ENCODE measurements at regions not wholly inside any gene's neighbourhood (a gene's known extent, or its start where the extent isn't known, plus 50 kb on each side); places are given as distances from the start of the nearest gene placed in this dataset.

- Histone ChIP-seq H3K27ac (peak overlapping the region in 1 of 2 donors; percentile 64), H3K4me1 (ENCODE audit: insufficient read depth) (peaks cover 6% of the 10 kb centered on the region), H3K4me3 (no peak overlapping the region), H3K27me3 (no peaks in the 10 kb centered on the region), H3K36me3 (no peaks in the 10 kb centered on the region), H3K9me3 (no peaks in the 10 kb centered on the region)
- no peak for TF ChIP-seq EP300 (IDR thresholded peaks at IDR 0.05)
- TF ChIP-seq, protein P1, sequence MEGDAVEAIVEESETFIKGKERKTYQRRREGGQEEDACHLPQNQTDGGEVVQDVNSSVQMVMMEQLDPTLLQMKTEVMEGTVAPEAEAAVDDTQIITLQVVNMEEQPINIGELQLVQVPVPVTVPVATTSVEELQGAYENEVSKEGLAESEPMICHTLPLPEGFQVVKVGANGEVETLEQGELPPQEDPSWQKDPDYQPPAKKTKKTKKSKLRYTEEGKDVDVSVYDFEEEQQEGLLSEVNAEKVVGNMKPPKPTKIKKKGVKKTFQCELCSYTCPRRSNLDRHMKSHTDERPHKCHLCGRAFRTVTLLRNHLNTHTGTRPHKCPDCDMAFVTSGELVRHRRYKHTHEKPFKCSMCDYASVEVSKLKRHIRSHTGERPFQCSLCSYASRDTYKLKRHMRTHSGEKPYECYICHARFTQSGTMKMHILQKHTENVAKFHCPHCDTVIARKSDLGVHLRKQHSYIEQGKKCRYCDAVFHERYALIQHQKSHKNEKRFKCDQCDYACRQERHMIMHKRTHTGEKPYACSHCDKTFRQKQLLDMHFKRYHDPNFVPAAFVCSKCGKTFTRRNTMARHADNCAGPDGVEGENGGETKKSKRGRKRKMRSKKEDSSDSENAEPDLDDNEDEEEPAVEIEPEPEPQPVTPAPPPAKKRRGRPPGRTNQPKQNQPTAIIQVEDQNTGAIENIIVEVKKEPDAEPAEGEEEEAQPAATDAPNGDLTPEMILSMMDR (IDR thresholded peaks at IDR 0.05) = no peak
- TF ChIP-seq POLR2A (IDR thresholded peaks at IDR 0.05) = no peak
- WGBS, 3 donors = 17 to 26% (median 21%) methylated on average over 3 of the region's 3 CpGs
- intact Hi-C loops (cut with DNase I) = no loop called here
- DNase-seq = peak in 1 of 5 donors; percentile 19
These were observed 52.5 kb upstream of the STAM2 start for GRCh38 chr2:152227969-152228592.

DNA sequence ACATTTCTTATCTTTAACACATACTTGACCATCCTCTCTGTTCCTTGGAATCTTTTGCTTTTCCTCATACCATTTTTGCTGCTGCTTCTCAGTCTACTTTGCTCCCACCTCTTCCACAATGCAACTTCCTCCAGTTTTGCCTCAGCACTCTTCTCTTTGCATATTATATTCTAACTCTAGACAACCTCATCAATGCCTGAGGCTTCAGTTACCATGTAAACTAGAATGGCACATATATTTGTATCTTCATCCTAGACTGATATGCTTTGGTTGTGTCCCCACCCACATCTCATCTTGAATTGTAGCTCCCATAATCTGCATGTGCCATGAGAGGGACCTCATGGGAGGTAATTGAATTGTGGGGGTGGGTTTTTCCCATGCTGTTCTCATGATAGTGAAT lies 55.9 kb upstream of the STAM2 start:
- H3K36me3 ChIP-seq = no peaks in the 10 kb centered on the region
- peaks cover 2% of the 10 kb centered on the region for H3K4me1 ChIP-seq (ENCODE audit: insufficient read depth)
- DNase-seq = no peak
- H3K4me3 ChIP-seq = no peak overlapping the region
- H3K27ac ChIP-seq = no peak overlapping the region
- no peaks in the 10 kb centered on the region for H3K27me3 ChIP-seq
- no peaks in the 10 kb centered on the region for H3K9me3 ChIP-seq
- intact Hi-C loops (cut with DNase I) = no loop called here
- TF ChIP-seq, protein P1 (IDR thresholded peaks at IDR 0.05) = no peak
- TF ChIP-seq EP300 (IDR thresholded peaks at IDR 0.05) (no peak), POLR2A (IDR thresholded peaks at IDR 0.05) (no peak)

- no peaks in the 10 kb centered on the region for H3K9me3 ChIP-seq
- no peaks in the 10 kb centered on the region for H3K27me3 ChIP-seq
- intact Hi-C loops (cut with DNase I) = no loop called here
- no peak overlapping the region for H3K27ac ChIP-seq
- H3K4me1 ChIP-seq (ENCODE audit: insufficient read depth) = no peaks in the 10 kb centered on the region
- no peak overlapping the region for H3K4me3 ChIP-seq
- H3K36me3 ChIP-seq = no peaks in the 10 kb centered on the region
- TF ChIP-seq EP300 (IDR thresholded peaks at IDR 0.05) (no peak), POLR2A (IDR thresholded peaks at IDR 0.05) (no peak)
- TF ChIP-seq, protein P1 (IDR thresholded peaks at IDR 0.05) = no peak
- DNase-seq = no peak
These were observed 58.7 kb upstream of the STAM2 start for GRCh38 chr2:152234277-152234676.

- 92 to 96% (median 93%) methylated on average over 4 of the region's 4 CpGs for WGBS, 3 donors
- no peak overlapping the region for H3K4me3 ChIP-seq
- H3K4me1 ChIP-seq (ENCODE audit: insufficient read depth) = no peaks in the 10 kb centered on the region
- no peaks in the 10 kb centered on the region for H3K9me3 ChIP-seq
- no peaks in the 10 kb centered on the region for H3K36me3 ChIP-seq
- no peak overlapping the region for H3K27ac ChIP-seq
- no peaks in the 10 kb centered on the region for H3K27me3 ChIP-seq
- no peak for DNase-seq
- intact Hi-C loops (cut with DNase I) = no loop called here
- TF ChIP-seq POLR2A (IDR thresholded peaks at IDR 0.05) (no peak), EP300 (IDR thresholded peaks at IDR 0.05) (no peak)
- TF ChIP-seq, protein P1 (IDR thresholded peaks at IDR 0.05) = no peak
These were observed 60.8 kb upstream of the STAM2 start for GRCh38 chr2:152236191-152236925.
